GM21423 (cell line): ENCODE measurements at regions not wholly inside any gene's neighbourhood (a gene's known extent, or its start where the extent isn't known, plus 50 kb on each side); places are given as distances from the start of the nearest gene placed in this dataset.

Source experiments
- ATAC-seq: cut with Tn5 transposase; IDR thresholded peaks from one replicate; pipeline ENCODE4 v1.9.1; 2021; ENCODE audit warnings: mild to moderate bottlenecking, moderate library complexity; ENCODE audit not compliant: unreplicated experiment

- no peak for ATAC-seq
These were observed 55.9 kb upstream of the PIP4K2A start for GRCh38 chr10:22770270-22770669.

GRCh38 chr10:22767859-22768258 lies 53.5 kb upstream of the PIP4K2A start:
- no peak for ATAC-seq

- ATAC-seq, result no peak
These were observed 52.3 kb upstream of the PIP4K2A start for GRCh38 chr10:22766693-22767092.

GRCh38 chr10:22765660-22766547 lies 51.5 kb upstream of the PIP4K2A start:
- ATAC-seq, result peak; percentile 61

GRCh38 chr10:22764639-22765038 lies 50.3 kb upstream of the PIP4K2A start:
- ATAC-seq, result no peak
